ENCODE measurements at regions not wholly inside any gene's neighbourhood (a gene's known extent, or its start where the extent isn't known, plus 50 kb on each side); places are given as distances from the start of the nearest gene placed in this dataset.

GRCh38 chr3:139764069-139764905, 86.5 kb upstream of the NMNAT3 start:
- no peaks in the 10 kb centered on the region for H3K27me3 ChIP-seq (ENCODE audit: control insufficient read depth in 3 of 3, insufficient read depth in 3 of 3, low read length in 3 of 3)
- no peaks in the 10 kb centered on the region for H3K9me3 ChIP-seq (ENCODE audit: control insufficient read depth in 3 of 3, low read length in 3 of 3)
- H3K9ac ChIP-seq (ENCODE audit: low read depth in 1 of 3, low read length in 3 of 3): no peak overlapping the region
- H3K4me1 ChIP-seq (ENCODE audit: control insufficient read depth in 3 of 3, insufficient read depth in 3 of 3, low read length in 3 of 3): peaks cover 0 to 2% (median 0%) of the 10 kb centered on the region in 3 donors
- no peaks in the 10 kb centered on the region for H3K36me3 ChIP-seq (ENCODE audit: control insufficient read depth in 3 of 3, insufficient read depth in 3 of 3, low read length in 3 of 3)
- no peak overlapping the region for H3K27ac ChIP-seq (ENCODE audit: low read depth, low read length)
- no peak overlapping the region for H3K4me3 ChIP-seq (ENCODE audit: low read length in 3 of 3)

- Histone ChIP-seq H3K4me1 (ENCODE audit: control insufficient read depth in 3 of 3, insufficient read depth in 3 of 3, low read length in 3 of 3) (peaks cover 0 to 11% (median 7%) of the 10 kb centered on the region in 3 donors), H3K36me3 (ENCODE audit: control insufficient read depth in 3 of 3, insufficient read depth in 3 of 3, low read length in 3 of 3) (no peaks in the 10 kb centered on the region), H3K9ac (ENCODE audit: low read depth in 1 of 3, low read length in 3 of 3) (no peak overlapping the region), H3K4me3 (ENCODE audit: low read length in 3 of 3) (no peak overlapping the region), H3K27ac (ENCODE audit: low read depth, low read length) (no peak overlapping the region), H3K27me3 (ENCODE audit: control insufficient read depth in 3 of 3, insufficient read depth in 3 of 3, low read length in 3 of 3) (no peaks in the 10 kb centered on the region), H3K9me3 (ENCODE audit: control insufficient read depth in 3 of 3, low read length in 3 of 3) (no peaks in the 10 kb centered on the region)
Observed at GRCh38 chr3:139762302-139762701, 84.5 kb upstream of the NMNAT3 start.

GRCh38 chr3:139759470-139759869, 81.7 kb upstream of the NMNAT3 start:
- no peak overlapping the region for H3K9ac ChIP-seq (ENCODE audit: low read depth in 1 of 3, low read length in 3 of 3)
- no peaks in the 10 kb centered on the region for H3K9me3 ChIP-seq (ENCODE audit: control insufficient read depth in 3 of 3, low read length in 3 of 3)
- H3K36me3 ChIP-seq (ENCODE audit: control insufficient read depth in 3 of 3, insufficient read depth in 3 of 3, low read length in 3 of 3): no peaks in the 10 kb centered on the region
- H3K27me3 ChIP-seq (ENCODE audit: control insufficient read depth in 3 of 3, insufficient read depth in 3 of 3, low read length in 3 of 3): no peaks in the 10 kb centered on the region
- peaks cover 0 to 11% (median 7%) of the 10 kb centered on the region in 3 donors for H3K4me1 ChIP-seq (ENCODE audit: control insufficient read depth in 3 of 3, insufficient read depth in 3 of 3, low read length in 3 of 3)
- H3K27ac ChIP-seq (ENCODE audit: low read depth, low read length): no peak overlapping the region
- H3K4me3 ChIP-seq (ENCODE audit: low read length in 3 of 3): no peak overlapping the region

GRCh38 chr3:139758654-139759291, 81.0 kb upstream of the NMNAT3 start:
- no peaks in the 10 kb centered on the region for H3K9me3 ChIP-seq (ENCODE audit: control insufficient read depth in 3 of 3, low read length in 3 of 3)
- H3K4me1 ChIP-seq (ENCODE audit: control insufficient read depth in 3 of 3, insufficient read depth in 3 of 3, low read length in 3 of 3): peaks cover 0 to 11% (median 7%) of the 10 kb centered on the region in 3 donors
- H3K36me3 ChIP-seq (ENCODE audit: control insufficient read depth in 3 of 3, insufficient read depth in 3 of 3, low read length in 3 of 3): no peaks in the 10 kb centered on the region
- H3K9ac ChIP-seq (ENCODE audit: low read depth in 1 of 3, low read length in 3 of 3): no peak overlapping the region
- no peak overlapping the region for H3K27ac ChIP-seq (ENCODE audit: low read depth, low read length)
- no peaks in the 10 kb centered on the region for H3K27me3 ChIP-seq (ENCODE audit: control insufficient read depth in 3 of 3, insufficient read depth in 3 of 3, low read length in 3 of 3)
- no peak overlapping the region for H3K4me3 ChIP-seq (ENCODE audit: low read length in 3 of 3)

GRCh38 chr3:139757448-139758030, 79.8 kb upstream of the NMNAT3 start:
- no peaks in the 10 kb centered on the region for H3K27me3 ChIP-seq (ENCODE audit: control insufficient read depth in 3 of 3, insufficient read depth in 3 of 3, low read length in 3 of 3)
- no peaks in the 10 kb centered on the region for H3K9me3 ChIP-seq (ENCODE audit: control insufficient read depth in 3 of 3, low read length in 3 of 3)
- no peaks in the 10 kb centered on the region for H3K36me3 ChIP-seq (ENCODE audit: control insufficient read depth in 3 of 3, insufficient read depth in 3 of 3, low read length in 3 of 3)
- no peak overlapping the region for H3K4me3 ChIP-seq (ENCODE audit: low read length in 3 of 3)
- H3K27ac ChIP-seq (ENCODE audit: low read depth, low read length): no peak overlapping the region
- peaks cover 0 to 11% (median 7%) of the 10 kb centered on the region in 3 donors for H3K4me1 ChIP-seq (ENCODE audit: control insufficient read depth in 3 of 3, insufficient read depth in 3 of 3, low read length in 3 of 3)
- no peak overlapping the region for H3K9ac ChIP-seq (ENCODE audit: low read depth in 1 of 3, low read length in 3 of 3)

GRCh38 chr3:139756529-139757103, 78.8 kb upstream of the NMNAT3 start:
- H3K36me3 ChIP-seq (ENCODE audit: control insufficient read depth in 3 of 3, insufficient read depth in 3 of 3, low read length in 3 of 3): no peaks in the 10 kb centered on the region
- H3K9me3 ChIP-seq (ENCODE audit: control insufficient read depth in 3 of 3, low read length in 3 of 3): no peaks in the 10 kb centered on the region
- no peak overlapping the region for H3K4me3 ChIP-seq (ENCODE audit: low read length in 3 of 3)
- H3K4me1 ChIP-seq (ENCODE audit: control insufficient read depth in 3 of 3, insufficient read depth in 3 of 3, low read length in 3 of 3): peaks cover 0 to 11% (median 7%) of the 10 kb centered on the region in 3 donors
- H3K27ac ChIP-seq (ENCODE audit: low read depth, low read length): no peak overlapping the region
- no peak overlapping the region for H3K9ac ChIP-seq (ENCODE audit: low read depth in 1 of 3, low read length in 3 of 3)
- no peaks in the 10 kb centered on the region for H3K27me3 ChIP-seq (ENCODE audit: control insufficient read depth in 3 of 3, insufficient read depth in 3 of 3, low read length in 3 of 3)

- Histone ChIP-seq H3K27me3 (ENCODE audit: control insufficient read depth in 3 of 3, insufficient read depth in 3 of 3, low read length in 3 of 3) (no peaks in the 10 kb centered on the region), H3K4me1 (ENCODE audit: control insufficient read depth in 3 of 3, insufficient read depth in 3 of 3, low read length in 3 of 3) (peaks cover 0 to 11% (median 7%) of the 10 kb centered on the region in 3 donors), H3K36me3 (ENCODE audit: control insufficient read depth in 3 of 3, insufficient read depth in 3 of 3, low read length in 3 of 3) (no peaks in the 10 kb centered on the region), H3K4me3 (ENCODE audit: low read length in 3 of 3) (no peak overlapping the region), H3K9ac (ENCODE audit: low read depth in 1 of 3, low read length in 3 of 3) (no peak overlapping the region), H3K27ac (ENCODE audit: low read depth, low read length) (no peak overlapping the region), H3K9me3 (ENCODE audit: control insufficient read depth in 3 of 3, low read length in 3 of 3) (no peaks in the 10 kb centered on the region)
Observed at GRCh38 chr3:139755551-139755950, 77.8 kb upstream of the NMNAT3 start.

GRCh38 chr3:139751789-139752188, 74.0 kb upstream of the NMNAT3 start:
- no peaks in the 10 kb centered on the region for H3K36me3 ChIP-seq (ENCODE audit: control insufficient read depth in 3 of 3, insufficient read depth in 3 of 3, low read length in 3 of 3)
- no peak overlapping the region for H3K27ac ChIP-seq (ENCODE audit: low read depth, low read length)
- H3K4me1 ChIP-seq (ENCODE audit: control insufficient read depth in 3 of 3, insufficient read depth in 3 of 3, low read length in 3 of 3): no peaks in the 10 kb centered on the region
- H3K9ac ChIP-seq (ENCODE audit: low read depth in 1 of 3, low read length in 3 of 3): no peak overlapping the region
- H3K4me3 ChIP-seq (ENCODE audit: low read length in 3 of 3): no peak overlapping the region
- H3K9me3 ChIP-seq (ENCODE audit: control insufficient read depth in 3 of 3, low read length in 3 of 3): no peaks in the 10 kb centered on the region
- H3K27me3 ChIP-seq (ENCODE audit: control insufficient read depth in 3 of 3, insufficient read depth in 3 of 3, low read length in 3 of 3): no peaks in the 10 kb centered on the region

- H3K36me3 ChIP-seq (ENCODE audit: control insufficient read depth in 3 of 3, insufficient read depth in 3 of 3, low read length in 3 of 3): no peaks in the 10 kb centered on the region
- H3K4me3 ChIP-seq (ENCODE audit: low read length in 3 of 3): no peak overlapping the region
- no peak overlapping the region for H3K9ac ChIP-seq (ENCODE audit: low read depth in 1 of 3, low read length in 3 of 3)
- H3K27ac ChIP-seq (ENCODE audit: low read depth, low read length): no peak overlapping the region
- H3K27me3 ChIP-seq (ENCODE audit: control insufficient read depth in 3 of 3, insufficient read depth in 3 of 3, low read length in 3 of 3): no peaks in the 10 kb centered on the region
- no peaks in the 10 kb centered on the region for H3K9me3 ChIP-seq (ENCODE audit: control insufficient read depth in 3 of 3, low read length in 3 of 3)
- H3K4me1 ChIP-seq (ENCODE audit: control insufficient read depth in 3 of 3, insufficient read depth in 3 of 3, low read length in 3 of 3): no peaks in the 10 kb centered on the region
Observed at GRCh38 chr3:139746481-139746880, 68.7 kb upstream of the NMNAT3 start.

- H3K9me3 ChIP-seq (ENCODE audit: control insufficient read depth in 3 of 3, low read length in 3 of 3): no peaks in the 10 kb centered on the region
- no peaks in the 10 kb centered on the region for H3K36me3 ChIP-seq (ENCODE audit: control insufficient read depth in 3 of 3, insufficient read depth in 3 of 3, low read length in 3 of 3)
- no peak overlapping the region for H3K4me3 ChIP-seq (ENCODE audit: low read length in 3 of 3)
- no peaks in the 10 kb centered on the region for H3K27me3 ChIP-seq (ENCODE audit: control insufficient read depth in 3 of 3, insufficient read depth in 3 of 3, low read length in 3 of 3)
- no peak overlapping the region for H3K27ac ChIP-seq (ENCODE audit: low read depth, low read length)
- H3K9ac ChIP-seq (ENCODE audit: low read depth in 1 of 3, low read length in 3 of 3): no peak overlapping the region
- H3K4me1 ChIP-seq (ENCODE audit: control insufficient read depth in 3 of 3, insufficient read depth in 3 of 3, low read length in 3 of 3): no peaks in the 10 kb centered on the region
Observed at GRCh38 chr3:139745831-139746230, 68.1 kb upstream of the NMNAT3 start.

All from skeletal muscle tissue (tissue), 3 donors.